CD4-positive, alpha-beta T cell treated with Interleukin-6 for 4 hours (primary cell): ENCODE measurements at regions not wholly inside any gene's neighbourhood (a gene's known extent, or its start where the extent isn't known, plus 50 kb on each side); places are given as distances from the start of the nearest gene placed in this dataset.

ENCODE experiments used
- DNase-seq: peaks from one replicate; pipeline ENCODE4 v3.0.0-alpha.2; 2020; ENCODE audit warnings: mixed read lengths

- no peak for DNase-seq
These were observed 504.1 kb upstream of the ANKRD30A start for GRCh38 chr10:36621346-36621745.

- DNase-seq: no peak
These were observed 513.0 kb upstream of the ANKRD30A start for GRCh38 chr10:36612436-36612835.

GRCh38 chr10:36608866-36609265 lies 516.5 kb upstream of the ANKRD30A start:
- DNase-seq: no peak

GRCh38 chr10:36608251-36608650 lies 517.1 kb upstream of the ANKRD30A start:
- no peak for DNase-seq

GRCh38 chr10:36606234-36606839 lies 519.1 kb upstream of the ANKRD30A start:
- DNase-seq: no peak

GRCh38 chr10:36604316-36604715 lies 521.1 kb upstream of the ANKRD30A start:
- DNase-seq: no peak

- no peak for DNase-seq
These were observed 521.7 kb upstream of the ANKRD30A start for GRCh38 chr10:36603688-36604087.

- DNase-seq: no peak
These were observed 523.0 kb upstream of the ANKRD30A start for GRCh38 chr10:36602374-36602773.

GRCh38 chr10:36597756-36598320 lies 527.6 kb upstream of the ANKRD30A start:
- DNase-seq: no peak

GRCh38 chr10:36592964-36593363 lies 532.4 kb upstream of the ANKRD30A start:
- DNase-seq: no peak

- DNase-seq: no peak
These were observed 534.0 kb upstream of the ANKRD30A start for GRCh38 chr10:36591436-36591835.

- no peak for DNase-seq
These were observed 541.7 kb upstream of the ANKRD30A start for GRCh38 chr10:36583690-36584089.

- DNase-seq: no peak
These were observed 544.2 kb upstream of the ANKRD30A start for GRCh38 chr10:36581237-36581636.

- no peak for DNase-seq
These were observed 547.1 kb upstream of the ANKRD30A start for GRCh38 chr10:36578306-36578705.

GRCh38 chr10:36577126-36577525 lies 548.3 kb upstream of the ANKRD30A start:
- DNase-seq: no peak

GRCh38 chr10:36574207-36574606 lies 551.2 kb upstream of the ANKRD30A start:
- no peak for DNase-seq

- DNase-seq: no peak
These were observed 552.2 kb upstream of the ANKRD30A start for GRCh38 chr10:36573246-36573645.

- no peak for DNase-seq
These were observed 561.0 kb upstream of the ANKRD30A start for GRCh38 chr10:36564433-36564832.

GRCh38 chr10:36559412-36560400 lies 565.7 kb upstream of the ANKRD30A start:
- DNase-seq: no peak

GRCh38 chr10:36556468-36556867 lies 568.9 kb upstream of the ANKRD30A start:
- DNase-seq: no peak

GRCh38 chr10:36555036-36555435 lies 570.4 kb upstream of the ANKRD30A start:
- no peak for DNase-seq

- DNase-seq: no peak
These were observed 577.4 kb upstream of the ANKRD30A start for GRCh38 chr10:36547965-36548364.

- no peak for DNase-seq
These were observed 582.9 kb upstream of the ANKRD30A start for GRCh38 chr10:36542493-36542892.

GRCh38 chr10:36540611-36541010 lies 584.8 kb upstream of the ANKRD30A start:
- DNase-seq: no peak
